Daoy (cell line): ENCODE measurements at regions not wholly inside any gene's neighbourhood (a gene's known extent, or its start where the extent isn't known, plus 50 kb on each side); places are given as distances from the start of the nearest gene placed in this dataset.

Experiments
- DNase-seq: peaks from one replicate; pipeline ENCODE4 v3.0.0-alpha.2; 2015; ENCODE audit warnings: low read depth

- DNase-seq, result no peak
These were observed 235.8 kb upstream of the TMTC1 start for GRCh38 chr12:30019366-30020140.

- DNase-seq, result no peak
These were observed 232.9 kb upstream of the TMTC1 start for GRCh38 chr12:30016540-30017055.

GRCh38 chr12:30015631-30016337, 232.0 kb upstream of the TMTC1 start:
- DNase-seq, result no peak

GRCh38 chr12:30014991-30015390, 231.2 kb upstream of the TMTC1 start:
- no peak for DNase-seq

GRCh38 chr12:30012816-30013450, 229.2 kb upstream of the TMTC1 start:
- DNase-seq, result no peak

GRCh38 chr12:30010071-30011052, 226.6 kb upstream of the TMTC1 start:
- no peak for DNase-seq

GRCh38 chr12:30006021-30006420, 222.3 kb upstream of the TMTC1 start:
- no peak for DNase-seq

- no peak for DNase-seq
These were observed 219.6 kb upstream of the TMTC1 start for GRCh38 chr12:30003321-30003720.

- no peak for DNase-seq
These were observed 218.9 kb upstream of the TMTC1 start for GRCh38 chr12:30002677-30003076.

GRCh38 chr12:30000401-30000800, 216.7 kb upstream of the TMTC1 start:
- no peak for DNase-seq

GRCh38 chr12:29996993-29997392, 213.3 kb upstream of the TMTC1 start:
- DNase-seq, result no peak

- DNase-seq, result no peak
These were observed 208.6 kb upstream of the TMTC1 start for GRCh38 chr12:29992366-29992765.

GRCh38 chr12:29991924-29992323, 208.2 kb upstream of the TMTC1 start:
- DNase-seq, result no peak

GRCh38 chr12:29990971-29991370, 207.2 kb upstream of the TMTC1 start:
- no peak for DNase-seq

- DNase-seq, result no peak
These were observed 200.1 kb upstream of the TMTC1 start for GRCh38 chr12:29983851-29984250.

GRCh38 chr12:29980304-29980703, 196.6 kb upstream of the TMTC1 start:
- DNase-seq, result no peak

- DNase-seq, result no peak
These were observed 187.7 kb upstream of the TMTC1 start for GRCh38 chr12:29971446-29971845.

- no peak for DNase-seq
These were observed 186.8 kb upstream of the TMTC1 start for GRCh38 chr12:29970501-29970900.

GRCh38 chr12:29962276-29963035, 178.7 kb upstream of the TMTC1 start:
- no peak for DNase-seq

- no peak for DNase-seq
These were observed 177.5 kb upstream of the TMTC1 start for GRCh38 chr12:29961231-29961630.

- no peak for DNase-seq
These were observed 176.4 kb upstream of the TMTC1 start for GRCh38 chr12:29960122-29960521.
